Stomach smooth muscle (tissue), 2 donors: ENCODE measurements at regions not wholly inside any gene's neighbourhood (a gene's known extent, or its start where the extent isn't known, plus 50 kb on each side); places are given as distances from the start of the nearest gene placed in this dataset.
"Not testable (repeated sequence)": the region's sequence is repeated elsewhere in the genome, so short reads cannot be mapped to it uniquely, and the experiment has no call there.

ENCODE experiments used
- H3K27ac ChIP-seq: one replicate; pipeline ENCODE4 v1.7.0; 2013; ENCODE audit warnings: mild to moderate bottlenecking, low read length, inconsistent platforms
- H3K27me3 ChIP-seq, 2 donors: one replicate each; pipeline ENCODE4 v1.7.0; 2013; ENCODE audit warnings: low read length in 2 of 2; ENCODE audit not compliant: insufficient read depth in 2 of 2, control insufficient read depth in 1 of 2
- H3K36me3 ChIP-seq, 2 donors: one replicate each; pipeline ENCODE4 v1.7.0; 2013; ENCODE audit warnings: low read length in 2 of 2; ENCODE audit not compliant: control insufficient read depth in 2 of 2, insufficient read depth in 2 of 2
- H3K4me1 ChIP-seq: one replicate; pipeline ENCODE4 v1.7.0; 2013; ENCODE audit warnings: low read length; ENCODE audit not compliant: control insufficient read depth, insufficient read depth
- H3K4me3 ChIP-seq, 2 donors: one replicate each; pipeline ENCODE4 v1.7.0; 2013; ENCODE audit warnings: low read length in 2 of 2
- H3K9ac ChIP-seq, 2 donors: one replicate each; pipeline ENCODE4 v1.7.0; 2013; ENCODE audit warnings: low read length in 2 of 2, mild to moderate bottlenecking in 1 of 2
- H3K9me3 ChIP-seq, 2 donors: one replicate each; pipeline ENCODE4 v1.7.0; 2013; ENCODE audit warnings: low read length in 2 of 2; ENCODE audit not compliant: control insufficient read depth in 2 of 2
- donor health status: healthy.
- donor health status: Pancreatic carcinoma.

DNA sequence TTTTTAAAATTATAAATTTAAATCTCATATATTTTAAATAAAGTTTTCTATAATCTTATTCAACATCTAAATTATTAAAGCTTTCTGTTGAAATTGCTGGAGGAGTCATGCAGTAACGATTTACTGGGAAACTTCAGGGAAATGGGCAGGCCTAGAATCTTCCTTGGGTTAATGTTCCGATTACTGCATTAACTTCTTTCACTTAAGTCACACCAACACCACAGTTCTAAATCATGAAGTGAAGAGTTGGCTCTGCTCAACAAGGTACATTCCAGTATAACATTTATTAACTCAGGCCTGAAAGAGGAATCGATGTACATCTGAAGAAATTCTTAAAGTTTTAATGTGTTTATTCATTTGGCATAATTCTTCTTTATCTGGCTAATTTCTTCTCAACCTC lies 244.3 kb downstream of the CCER1 start:
- no peak overlapping the region for H3K9ac ChIP-seq
- H3K27me3 ChIP-seq, result no peaks in the 10 kb centered on the region
- no peaks in the 10 kb centered on the region for H3K9me3 ChIP-seq
- H3K4me1 ChIP-seq, result no peaks in the 10 kb centered on the region
- no peak overlapping the region for H3K4me3 ChIP-seq
- H3K36me3 ChIP-seq, result no peaks in the 10 kb centered on the region
- no peak overlapping the region for H3K27ac ChIP-seq

DNA sequence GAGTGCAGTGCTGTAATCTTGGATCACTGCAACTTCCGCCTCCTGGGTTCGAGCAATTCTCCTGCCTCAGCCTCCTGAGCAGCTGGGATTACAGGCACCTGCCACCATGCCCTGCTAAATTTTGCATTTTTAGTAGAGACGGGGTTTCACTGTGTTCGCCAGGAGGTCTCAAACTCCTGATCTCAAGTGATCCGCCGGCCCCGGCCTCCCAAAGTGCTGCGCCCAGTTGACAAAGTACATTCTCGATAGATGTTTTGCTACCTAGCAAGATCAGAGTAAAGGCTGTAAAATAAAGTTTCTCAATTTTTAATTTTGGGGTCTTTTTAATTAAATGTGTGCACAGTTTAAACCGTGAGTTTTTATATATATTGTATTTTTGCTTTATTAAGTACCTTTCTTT lies 248.9 kb downstream of the CCER1 start:
- Histone ChIP-seq H3K9me3 (no peaks in the 10 kb centered on the region), H3K9ac (no peak overlapping the region), H3K4me3 (no peak overlapping the region), H3K4me1 (no peaks in the 10 kb centered on the region), H3K27ac (no peak overlapping the region), H3K27me3 (no peaks in the 10 kb centered on the region), H3K36me3 (no peaks in the 10 kb centered on the region)

DNA sequence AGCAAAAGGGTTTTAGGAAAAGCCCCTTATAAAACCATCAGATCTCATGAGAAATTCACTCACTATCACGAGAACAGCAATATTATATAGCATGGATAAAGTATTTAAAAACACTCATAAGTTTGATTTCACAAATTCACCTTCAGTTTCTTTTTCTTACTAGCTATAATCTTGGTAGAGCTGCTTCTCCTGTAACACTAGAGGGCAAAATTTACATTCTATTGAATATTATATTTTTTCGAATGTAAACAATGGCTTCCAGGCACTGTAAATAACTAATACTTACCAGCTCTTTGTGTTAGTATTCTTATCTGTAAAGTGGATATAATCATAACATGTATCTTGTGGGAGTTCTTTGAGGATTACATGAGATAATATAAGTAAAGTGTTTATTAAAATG lies 259.6 kb downstream of the CCER1 start:
- H3K9me3 ChIP-seq, result no peaks in the 10 kb centered on the region
- no peak overlapping the region for H3K4me3 ChIP-seq
- no peaks in the 10 kb centered on the region for H3K36me3 ChIP-seq
- H3K4me1 ChIP-seq, result no peaks in the 10 kb centered on the region
- H3K9ac ChIP-seq, result no peak overlapping the region
- H3K27ac ChIP-seq, result no peak overlapping the region
- H3K27me3 ChIP-seq, result no peaks in the 10 kb centered on the region

DNA sequence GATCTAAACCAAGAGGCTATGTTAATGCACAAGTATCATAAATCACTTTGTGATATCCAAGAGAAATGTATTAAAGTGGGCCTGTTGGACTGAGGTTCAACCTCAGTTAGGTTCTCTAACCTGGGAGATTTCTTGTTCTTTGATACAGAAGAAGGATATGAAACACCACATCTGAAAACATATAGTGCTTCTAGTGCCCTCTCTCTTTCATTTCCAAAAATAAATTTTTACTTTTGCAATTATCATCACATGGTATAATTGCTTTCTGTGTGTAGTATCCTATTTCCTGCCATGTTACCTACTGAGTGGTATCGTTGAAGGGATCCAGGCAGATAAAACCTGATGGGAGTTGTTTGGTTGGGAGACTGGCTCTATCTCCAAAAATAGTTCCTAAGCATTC lies 264.9 kb downstream of the CCER1 start:
- Histone ChIP-seq H3K36me3 (no peaks in the 10 kb centered on the region), H3K4me3 (no peak overlapping the region), H3K27ac (no peak overlapping the region), H3K9ac (no peak overlapping the region), H3K9me3 (no peaks in the 10 kb centered on the region), H3K27me3 (no peaks in the 10 kb centered on the region), H3K4me1 (no peaks in the 10 kb centered on the region)

DNA sequence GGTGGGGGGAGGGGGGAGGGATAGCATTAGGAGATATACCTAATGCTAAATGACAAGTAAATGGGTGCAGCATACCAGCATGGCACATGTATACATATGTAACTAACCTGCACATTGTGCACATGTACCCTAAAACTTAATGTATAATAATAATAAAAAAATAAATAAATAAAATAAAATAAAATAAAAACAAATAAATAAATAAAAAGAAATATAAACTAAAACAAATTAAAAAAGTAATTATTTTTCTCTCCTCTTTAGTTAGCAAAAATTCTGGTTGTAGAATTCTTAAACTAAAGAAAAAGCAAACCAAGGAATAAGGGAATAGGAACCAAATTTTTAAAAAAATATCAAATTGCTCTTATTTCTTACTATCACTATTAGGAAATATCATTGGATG lies 267.3 kb downstream of the CCER1 start:
- not testable (repeated sequence) for H3K27me3 ChIP-seq, H3K27ac ChIP-seq, H3K36me3 ChIP-seq, H3K4me1 ChIP-seq, H3K9ac ChIP-seq, H3K4me3 ChIP-seq, H3K9me3 ChIP-seq

DNA sequence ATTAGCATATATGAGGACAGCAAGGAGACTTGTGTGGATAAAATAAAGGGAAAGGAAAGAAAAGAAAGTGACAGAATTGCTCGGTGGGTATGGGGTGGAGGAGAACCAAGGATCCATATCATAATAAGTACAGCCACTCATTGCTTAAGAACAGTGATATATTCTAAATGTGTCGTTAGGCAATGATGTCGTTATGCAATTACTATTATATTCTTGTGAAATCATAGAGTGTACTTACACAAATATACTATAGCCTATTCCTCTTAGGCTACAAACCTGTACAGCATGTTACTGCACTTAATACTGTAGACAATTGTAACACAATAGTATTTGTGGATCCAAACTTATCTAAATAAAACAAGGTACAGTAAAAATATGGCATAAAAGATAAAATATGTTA lies 271.1 kb downstream of the CCER1 start:
- no peaks in the 10 kb centered on the region for H3K36me3 ChIP-seq
- no peak overlapping the region for H3K9ac ChIP-seq
- no peak overlapping the region for H3K27ac ChIP-seq
- H3K9me3 ChIP-seq, result no peaks in the 10 kb centered on the region
- H3K27me3 ChIP-seq, result no peaks in the 10 kb centered on the region
- no peak overlapping the region for H3K4me3 ChIP-seq
- H3K4me1 ChIP-seq, result no peaks in the 10 kb centered on the region

DNA sequence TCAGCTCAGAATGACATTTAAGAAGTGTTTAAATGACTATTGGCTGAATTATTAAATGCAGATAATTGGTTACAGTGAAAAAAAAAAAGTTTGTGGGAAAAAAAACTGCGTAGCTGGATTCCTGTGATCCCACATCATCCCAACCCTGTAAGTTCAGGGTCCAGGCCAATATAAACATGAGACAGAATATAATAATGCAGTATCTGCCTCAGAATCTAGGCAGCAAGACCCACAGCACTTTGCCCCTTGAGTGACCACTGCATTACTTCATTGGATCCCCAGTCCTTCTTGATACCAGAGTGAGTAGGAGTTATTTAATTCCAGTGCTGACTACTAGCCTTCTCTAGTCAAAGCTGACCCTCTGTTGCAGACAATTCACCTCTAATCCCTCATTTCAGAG lies 272.6 kb downstream of the CCER1 start:
- no peaks in the 10 kb centered on the region for H3K36me3 ChIP-seq
- no peak overlapping the region for H3K9ac ChIP-seq
- no peaks in the 10 kb centered on the region for H3K9me3 ChIP-seq
- H3K4me3 ChIP-seq, result no peak overlapping the region
- H3K27ac ChIP-seq, result no peak overlapping the region
- no peaks in the 10 kb centered on the region for H3K4me1 ChIP-seq
- no peaks in the 10 kb centered on the region for H3K27me3 ChIP-seq

DNA sequence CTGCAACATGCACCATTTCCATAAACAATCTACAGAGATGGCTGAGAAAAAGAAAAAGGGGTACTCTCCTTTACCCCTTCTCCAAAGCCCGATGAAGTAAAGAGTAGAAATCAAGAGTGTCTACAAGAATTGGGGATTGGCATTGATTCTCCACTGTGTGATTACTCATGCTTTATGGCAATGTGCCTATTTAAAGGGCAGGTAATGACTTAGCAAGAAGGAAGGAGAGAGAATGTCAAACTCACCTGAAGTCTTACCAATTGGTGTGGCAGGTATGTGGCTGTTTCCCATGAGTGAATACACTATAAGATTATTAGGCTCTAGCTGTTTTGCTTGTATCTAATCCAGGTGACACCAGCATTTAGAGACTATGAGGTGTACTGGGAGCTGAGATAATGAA lies 275.3 kb downstream of the CCER1 start:
- Histone ChIP-seq H3K36me3 (no peaks in the 10 kb centered on the region), H3K9me3 (no peaks in the 10 kb centered on the region), H3K27me3 (no peaks in the 10 kb centered on the region), H3K27ac (no peak overlapping the region), H3K9ac (no peak overlapping the region), H3K4me3 (no peak overlapping the region), H3K4me1 (no peaks in the 10 kb centered on the region)

DNA sequence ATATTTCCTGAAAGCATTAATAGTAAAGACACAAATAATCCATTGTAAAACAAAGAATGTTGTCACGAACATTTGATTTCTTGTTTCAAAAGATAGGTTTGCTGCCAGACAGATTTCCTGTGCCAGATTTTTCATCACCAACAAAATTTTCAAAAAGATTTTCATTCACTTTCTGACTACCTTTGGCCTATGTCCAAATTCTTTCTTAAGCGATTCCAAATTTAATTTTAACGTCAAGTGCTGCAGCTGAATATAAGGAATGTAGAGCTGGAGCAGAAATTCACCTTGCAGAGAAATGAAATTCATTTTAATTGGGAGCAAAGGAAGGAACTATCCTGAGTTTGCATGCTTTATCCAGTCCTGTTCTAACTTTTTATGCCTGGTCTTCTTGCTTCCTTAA lies 277.4 kb downstream of the CCER1 start:
- H3K27me3 ChIP-seq, result no peaks in the 10 kb centered on the region
- no peak overlapping the region for H3K9ac ChIP-seq
- H3K36me3 ChIP-seq, result no peaks in the 10 kb centered on the region
- no peaks in the 10 kb centered on the region for H3K9me3 ChIP-seq
- H3K4me1 ChIP-seq, result no peaks in the 10 kb centered on the region
- H3K27ac ChIP-seq, result no peak overlapping the region
- H3K4me3 ChIP-seq, result no peak overlapping the region

DNA sequence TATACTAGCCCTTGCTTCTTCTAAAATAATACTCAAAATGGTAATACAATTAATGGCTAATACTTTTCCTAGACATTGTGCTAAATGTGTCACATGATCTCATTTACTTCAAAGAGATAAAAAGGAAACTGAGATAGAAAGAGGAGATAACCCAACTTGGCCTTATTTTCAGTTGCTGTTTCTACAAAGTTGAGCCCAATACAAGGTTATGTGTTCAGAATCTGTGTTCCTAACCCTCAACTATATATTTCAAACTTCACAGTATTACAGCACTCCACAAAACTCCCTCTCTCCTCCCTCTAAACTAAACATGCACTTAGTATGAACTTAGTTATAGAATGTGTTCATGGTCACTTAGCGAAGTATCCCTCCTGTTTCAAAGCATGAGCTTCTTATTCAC lies 277.9 kb downstream of the CCER1 start:
- Histone ChIP-seq H3K9me3 (no peaks in the 10 kb centered on the region), H3K27me3 (no peaks in the 10 kb centered on the region), H3K9ac (no peak overlapping the region), H3K36me3 (no peaks in the 10 kb centered on the region), H3K27ac (no peak overlapping the region), H3K4me3 (no peak overlapping the region), H3K4me1 (no peaks in the 10 kb centered on the region)

DNA sequence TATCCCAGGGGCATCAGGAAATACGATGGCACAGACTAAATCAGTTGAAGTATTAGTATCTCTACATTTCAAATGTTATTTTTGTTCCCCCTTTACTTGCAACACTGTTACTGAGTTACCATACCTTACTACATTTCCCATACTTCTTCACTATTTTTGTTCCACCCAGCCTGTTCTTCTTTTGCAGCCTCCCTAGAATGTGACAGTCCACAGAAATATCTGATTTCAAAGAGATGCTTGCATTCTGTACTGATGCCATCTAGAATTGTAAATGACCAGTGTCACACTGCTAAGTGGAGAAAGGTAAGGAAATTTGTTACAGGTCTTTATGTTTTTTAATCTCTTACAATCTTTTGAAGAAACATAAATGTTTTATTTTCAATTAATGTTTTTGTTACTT lies 279.9 kb downstream of the CCER1 start:
- Histone ChIP-seq H3K4me1 (no peaks in the 10 kb centered on the region), H3K9ac (no peak overlapping the region), H3K36me3 (no peaks in the 10 kb centered on the region), H3K4me3 (no peak overlapping the region), H3K9me3 (no peaks in the 10 kb centered on the region), H3K27me3 (no peaks in the 10 kb centered on the region), H3K27ac (no peak overlapping the region)

DNA sequence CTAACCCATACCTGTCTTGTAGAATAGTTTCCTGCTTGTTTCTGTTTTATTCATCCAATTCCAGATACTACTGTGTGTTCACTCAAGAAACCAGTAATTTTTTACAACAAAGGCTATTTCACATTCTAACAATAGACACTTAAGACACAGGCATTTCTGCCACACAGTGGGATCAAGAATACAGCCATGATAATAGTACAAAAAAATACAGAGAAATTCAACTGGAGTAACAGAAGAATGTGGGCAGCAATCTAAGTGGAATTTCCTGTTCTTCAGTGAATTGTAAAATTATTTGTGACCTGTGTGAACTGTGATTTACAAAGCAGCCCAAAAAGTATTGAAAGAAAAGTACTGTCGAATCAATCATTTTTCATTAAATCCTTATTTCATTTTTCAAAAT lies 282.9 kb downstream of the CCER1 start:
- H3K4me3 ChIP-seq, result no peak overlapping the region
- no peak overlapping the region for H3K27ac ChIP-seq
- no peak overlapping the region for H3K9ac ChIP-seq
- no peaks in the 10 kb centered on the region for H3K9me3 ChIP-seq
- no peaks in the 10 kb centered on the region for H3K27me3 ChIP-seq
- H3K36me3 ChIP-seq, result no peaks in the 10 kb centered on the region
- H3K4me1 ChIP-seq, result no peaks in the 10 kb centered on the region
